AG04449 (cell line): ENCODE measurements at regions not wholly inside any gene's neighbourhood (a gene's known extent, or its start where the extent isn't known, plus 50 kb on each side); places are given as distances from the start of the nearest gene placed in this dataset.

ENCODE experiments used
- CTCF ChIA-PET: fragments of 350-600 bp; formaldehyde crosslinking; extraction: SDS; loops from one replicate; lab custom pipeline; 2021; ENCODE audit warnings: antibody characterized with exemption; lab: Yijun Ruan, JAX
- POLR2A ChIA-PET: fragments of 400-600, 350-600 bp; formaldehyde crosslinking; extraction: SDS; loops from one replicate; lab custom pipeline; 2020; ENCODE audit warnings: antibody characterized with exemption, inconsistent platforms; lab: Yijun Ruan, JAX
- DNase-seq: peaks from one replicate; pipeline ENCODE4 v3.0.0-alpha.2; 2010; ENCODE audit warnings: low read depth, low spot score
- H3K4me3 ChIP-seq: 2 replicates; pipeline ENCODE4 v1.5.1; 2011; ENCODE audit warnings: low read depth, mild to moderate bottlenecking, control low read depth, low read length
- CTCF ChIP-seq: IDR thresholded peaks from one replicate; pipeline ENCODE4 v1.5.1; 2011; ENCODE audit warnings: mild to moderate bottlenecking, moderate library complexity, low read length, control low read depth, inconsistent platforms; ENCODE audit not compliant: insufficient read depth; ENCODE audit errors: missing control alignments

GRCh38 chrX:65921363-65921762 lies 118.5 kb downstream of the VSIG4 start:
- no peak overlapping the region for H3K4me3 ChIP-seq
- TF ChIP-seq CTCF, result no peak
- DNase-seq, result no peak
- ChIA-PET POLR2A (no interaction called here), CTCF (no interaction called here)

GRCh38 chrX:65920620-65921019 lies 119.3 kb downstream of the VSIG4 start:
- CTCF ChIA-PET, result no interaction called here
- H3K4me3 ChIP-seq, result no peak overlapping the region
- DNase-seq, result no peak
- POLR2A ChIA-PET, result no interaction called here
- TF ChIP-seq CTCF, result no peak

GRCh38 chrX:65910899-65911298 lies 129.0 kb downstream of the VSIG4 start:
- H3K4me3 ChIP-seq, result no peak overlapping the region
- CTCF ChIA-PET, result no interaction called here
- TF ChIP-seq CTCF, result no peak
- POLR2A ChIA-PET, result no interaction called here
- no peak for DNase-seq

GRCh38 chrX:65903750-65904149 lies 136.1 kb downstream of the VSIG4 start:
- POLR2A ChIA-PET, result no interaction called here
- CTCF ChIA-PET, result no interaction called here
- no peak for TF ChIP-seq CTCF
- no peak for DNase-seq
- H3K4me3 ChIP-seq, result no peak overlapping the region

GRCh38 chrX:65902011-65902410 lies 137.9 kb downstream of the VSIG4 start:
- DNase-seq, result no peak
- POLR2A ChIA-PET, result no interaction called here
- no peak for TF ChIP-seq CTCF

GRCh38 chrX:65900850-65901844 lies 138.7 kb downstream of the VSIG4 start:
- H3K4me3 ChIP-seq, result no peak overlapping the region
- no peak for TF ChIP-seq CTCF
- no peak for DNase-seq
- CTCF ChIA-PET, result no interaction called here
- POLR2A ChIA-PET, result no interaction called here

More at GRCh38 chrX:65902011-65902410, 137.9 kb downstream of the VSIG4 start:
- CTCF ChIA-PET, result no interaction called here
- H3K4me3 ChIP-seq, result no peak overlapping the region
